SU-DHL-6 (cell line): ENCODE measurements at regions not wholly inside any gene's neighbourhood (a gene's known extent, or its start where the extent isn't known, plus 50 kb on each side); places are given as distances from the start of the nearest gene placed in this dataset.

Source experiments
- EZH2phosphoT487 ChIP-seq: fragments of 200-600 bp; sonication (generic), shearing (Covaris generic); conservative IDR thresholded peaks from 2 replicates; pipeline ENCODE4 v1.6.1; 2018; ENCODE audit warnings: mild to moderate bottlenecking, antibody characterized with exemption, low read length, moderate library complexity, mixed read lengths
- TF ChIP-seq, protein P1 (sequence below): fragments of 200-600 bp; sonication (generic); IDR thresholded peaks from one replicate; pipeline ENCODE4 v1.5.1; 2017; ENCODE audit warnings: antibody characterized with exemption, mild to moderate bottlenecking, low read length, moderate library complexity; ENCODE audit not compliant: insufficient read depth, poor library complexity, severe bottlenecking

DNA sequence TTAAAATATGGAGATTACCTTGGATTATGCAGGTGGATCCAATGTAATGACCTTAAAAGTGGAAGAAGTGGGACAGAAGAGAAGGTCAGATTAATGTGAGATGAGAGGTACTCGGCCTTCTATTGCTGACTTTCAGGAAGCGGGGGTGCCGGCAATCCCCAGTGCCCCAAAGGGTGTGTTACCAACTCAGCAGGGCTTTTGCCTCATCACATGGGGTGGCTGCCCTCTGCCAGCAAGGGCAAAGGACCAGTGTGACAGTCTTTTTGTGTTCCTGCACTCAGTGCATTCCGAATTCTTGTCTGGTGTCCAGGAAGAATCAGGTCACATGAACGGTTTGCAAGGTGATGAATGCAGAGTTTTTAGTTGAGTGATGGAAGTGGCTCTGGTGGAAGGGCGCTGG, 624.2 kb downstream of the COL12A1 start:
- TF ChIP-seq, protein P1, sequence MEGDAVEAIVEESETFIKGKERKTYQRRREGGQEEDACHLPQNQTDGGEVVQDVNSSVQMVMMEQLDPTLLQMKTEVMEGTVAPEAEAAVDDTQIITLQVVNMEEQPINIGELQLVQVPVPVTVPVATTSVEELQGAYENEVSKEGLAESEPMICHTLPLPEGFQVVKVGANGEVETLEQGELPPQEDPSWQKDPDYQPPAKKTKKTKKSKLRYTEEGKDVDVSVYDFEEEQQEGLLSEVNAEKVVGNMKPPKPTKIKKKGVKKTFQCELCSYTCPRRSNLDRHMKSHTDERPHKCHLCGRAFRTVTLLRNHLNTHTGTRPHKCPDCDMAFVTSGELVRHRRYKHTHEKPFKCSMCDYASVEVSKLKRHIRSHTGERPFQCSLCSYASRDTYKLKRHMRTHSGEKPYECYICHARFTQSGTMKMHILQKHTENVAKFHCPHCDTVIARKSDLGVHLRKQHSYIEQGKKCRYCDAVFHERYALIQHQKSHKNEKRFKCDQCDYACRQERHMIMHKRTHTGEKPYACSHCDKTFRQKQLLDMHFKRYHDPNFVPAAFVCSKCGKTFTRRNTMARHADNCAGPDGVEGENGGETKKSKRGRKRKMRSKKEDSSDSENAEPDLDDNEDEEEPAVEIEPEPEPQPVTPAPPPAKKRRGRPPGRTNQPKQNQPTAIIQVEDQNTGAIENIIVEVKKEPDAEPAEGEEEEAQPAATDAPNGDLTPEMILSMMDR, result no peak
- no peak for TF ChIP-seq EZH2phosphoT487
